Ascending aorta (tissue), 2 donors: ENCODE measurements at regions not wholly inside any gene's neighbourhood (a gene's known extent, or its start where the extent isn't known, plus 50 kb on each side); places are given as distances from the start of the nearest gene placed in this dataset.

Experiments
- DNase-seq, 2 donors: peaks; one replicate each; pipeline ENCODE4 v3.0.0-alpha.2; 2019; ENCODE audit warnings: low spot score in 2 of 2
- H3K27ac ChIP-seq, 2 donors: fragments of 200-600 bp; sonication (generic); one replicate each; pipeline ENCODE4 v1.5.1; 2016 to 2017; ENCODE audit warnings: mild to moderate bottlenecking in 1 of 2
- H3K27me3 ChIP-seq: fragments of 200-600 bp; sonication (generic); one replicate; pipeline ENCODE4 v1.5.1; 2017
- H3K36me3 ChIP-seq, 2 donors: fragments of 200-600 bp; sonication (generic); one replicate each; pipeline ENCODE4 v1.5.1; 2016
- H3K4me1 ChIP-seq, 2 donors: fragments of 200-600 bp; sonication (generic); one replicate each; pipeline ENCODE4 v1.5.1; 2016 to 2017; ENCODE audit warnings: mild to moderate bottlenecking in 1 of 2
- H3K4me3 ChIP-seq, 2 donors: fragments of 200-600 bp; sonication (generic); one replicate each; pipeline ENCODE4 v1.5.1; 2016 to 2017; ENCODE audit warnings: mild to moderate bottlenecking in 1 of 2
- H3K9me3 ChIP-seq, 2 donors: fragments of 200-600 bp; sonication (generic); one replicate each; pipeline ENCODE4 v1.5.1; 2016
- intact Hi-C: fragments of 100-400 bp; cut with DNase I; formaldehyde crosslinking; loops from one replicate; pipeline ENCODE4 v1.15.1; 2023
- TF ChIP-seq, protein P1 (sequence below), 3 experiments: fragments of 200-600 bp in 2 of 3; fragments of 450-650 bp in 1 of 3; sonication (generic) in 2 of 3; IDR thresholded peaks; one replicate each; pipeline ENCODE4 v1.5.1; 2016 to 2019; ENCODE audit warnings: antibody characterized with exemption in 3 of 3, mild to moderate bottlenecking in 1 of 3, moderate library complexity in 1 of 3

DNA sequence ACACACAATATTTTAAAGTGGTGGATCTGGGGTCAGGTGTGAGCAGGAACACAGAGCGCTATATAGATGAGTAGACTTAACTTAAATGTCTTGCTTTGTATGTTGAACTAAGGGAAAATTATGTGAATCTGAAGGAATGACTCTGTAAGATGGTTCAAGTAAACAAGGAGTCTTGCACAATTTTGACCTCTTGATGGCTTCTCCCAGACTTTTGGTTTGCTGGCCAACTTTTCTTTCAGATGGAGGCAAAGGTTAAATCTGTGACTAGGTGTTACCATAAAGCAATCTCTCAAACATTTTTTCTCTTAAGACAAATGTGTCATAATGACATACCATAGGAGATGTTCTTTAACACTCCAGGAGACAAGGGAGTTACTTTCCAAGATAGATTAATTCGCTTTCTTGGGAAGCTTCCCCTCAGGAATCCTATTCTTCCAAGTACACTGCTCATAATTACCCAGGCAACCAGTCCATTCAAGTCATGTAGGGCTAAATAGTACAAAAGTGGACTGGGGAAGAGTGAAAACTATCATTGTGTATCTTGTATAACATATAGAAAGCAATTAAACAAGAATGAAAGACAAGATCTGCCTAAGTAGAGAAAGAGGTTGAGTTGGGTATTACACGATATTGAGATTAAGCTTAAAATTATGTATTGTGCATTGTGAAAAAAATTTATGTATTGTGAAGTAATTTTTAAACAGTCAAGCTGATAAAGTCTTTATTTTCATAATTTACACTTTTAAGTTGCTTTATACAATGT, 60.3 kb upstream of the SLC27A6 start:
- DNase-seq = no peak
- H3K4me3 ChIP-seq = no peak overlapping the region
- H3K27ac ChIP-seq = no peak overlapping the region
- no peaks in the 10 kb centered on the region for H3K36me3 ChIP-seq
- H3K27me3 ChIP-seq = no peaks in the 10 kb centered on the region
- intact Hi-C loops = loop anchor here (5.0 kb wide), 1 partner anchor 862 kb away; no protein-coding TSS in a partner anchor
- TF ChIP-seq, protein P1, sequence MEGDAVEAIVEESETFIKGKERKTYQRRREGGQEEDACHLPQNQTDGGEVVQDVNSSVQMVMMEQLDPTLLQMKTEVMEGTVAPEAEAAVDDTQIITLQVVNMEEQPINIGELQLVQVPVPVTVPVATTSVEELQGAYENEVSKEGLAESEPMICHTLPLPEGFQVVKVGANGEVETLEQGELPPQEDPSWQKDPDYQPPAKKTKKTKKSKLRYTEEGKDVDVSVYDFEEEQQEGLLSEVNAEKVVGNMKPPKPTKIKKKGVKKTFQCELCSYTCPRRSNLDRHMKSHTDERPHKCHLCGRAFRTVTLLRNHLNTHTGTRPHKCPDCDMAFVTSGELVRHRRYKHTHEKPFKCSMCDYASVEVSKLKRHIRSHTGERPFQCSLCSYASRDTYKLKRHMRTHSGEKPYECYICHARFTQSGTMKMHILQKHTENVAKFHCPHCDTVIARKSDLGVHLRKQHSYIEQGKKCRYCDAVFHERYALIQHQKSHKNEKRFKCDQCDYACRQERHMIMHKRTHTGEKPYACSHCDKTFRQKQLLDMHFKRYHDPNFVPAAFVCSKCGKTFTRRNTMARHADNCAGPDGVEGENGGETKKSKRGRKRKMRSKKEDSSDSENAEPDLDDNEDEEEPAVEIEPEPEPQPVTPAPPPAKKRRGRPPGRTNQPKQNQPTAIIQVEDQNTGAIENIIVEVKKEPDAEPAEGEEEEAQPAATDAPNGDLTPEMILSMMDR (IDR thresholded peaks at IDR 0.05) = no peak
- H3K4me1 ChIP-seq = no peaks in the 10 kb centered on the region
- no peaks in the 10 kb centered on the region for H3K9me3 ChIP-seq

DNA sequence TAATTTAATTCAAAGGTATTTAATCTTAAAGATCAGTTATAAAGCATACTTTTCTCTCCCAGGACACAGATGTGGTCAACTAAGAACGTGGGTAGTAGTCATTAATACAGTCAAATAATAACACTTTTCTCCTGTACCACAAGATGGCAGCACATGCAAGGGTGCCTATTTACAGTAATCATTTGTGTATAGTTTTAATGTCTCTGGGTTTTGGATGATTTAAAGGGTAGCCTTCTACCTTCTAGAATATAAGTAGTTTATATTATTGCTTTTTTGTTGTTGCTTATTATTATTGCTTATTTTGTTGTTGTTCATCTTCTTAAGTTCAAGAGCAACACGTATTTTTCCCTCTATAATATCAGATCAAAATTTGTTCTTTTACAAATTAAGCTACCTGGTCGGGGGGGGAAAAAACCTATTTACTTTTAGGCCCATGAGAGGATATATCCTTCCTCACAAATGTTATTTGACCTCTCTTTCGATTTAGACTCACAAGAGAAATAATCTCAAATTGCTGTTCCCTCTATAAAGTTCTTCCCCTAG, 59.6 kb upstream of the SLC27A6 start:
- TF ChIP-seq, protein P1 (IDR thresholded peaks at IDR 0.05) = peak; percentile 44 to 77 (median 52)
- no peaks in the 10 kb centered on the region for H3K36me3 ChIP-seq
- no peaks in the 10 kb centered on the region for H3K27me3 ChIP-seq
- no peak overlapping the region for H3K4me3 ChIP-seq
- H3K27ac ChIP-seq = no peak overlapping the region
- H3K9me3 ChIP-seq = no peaks in the 10 kb centered on the region
- no peaks in the 10 kb centered on the region for H3K4me1 ChIP-seq
- intact Hi-C loops = loop anchor here (5.0 kb wide), 1 partner anchor 862 kb away; no protein-coding TSS in a partner anchor
- no peak for DNase-seq

DNA sequence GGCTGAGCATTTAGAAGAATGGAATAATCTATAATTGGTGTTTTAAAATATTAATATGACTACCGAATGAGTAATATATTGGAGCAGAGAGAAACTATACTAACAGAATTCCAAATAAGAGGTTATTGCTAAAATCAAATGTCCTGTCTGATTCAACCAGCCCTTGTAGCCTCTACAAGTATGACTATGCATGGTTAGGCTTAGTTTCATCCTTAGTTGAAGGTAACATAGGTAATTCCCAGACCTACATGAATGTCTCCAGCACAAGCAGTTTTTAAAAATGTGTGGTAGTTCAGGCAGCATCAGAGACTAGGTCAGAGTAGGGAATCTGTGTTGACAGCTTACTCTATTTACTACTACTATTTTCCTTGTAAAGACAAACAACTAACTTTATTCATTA, 51.7 kb upstream of the SLC27A6 start:
- intact Hi-C loops = no loop called here
- no peak overlapping the region for H3K27ac ChIP-seq
- no peak for DNase-seq
- H3K4me3 ChIP-seq = no peak overlapping the region
- no peaks in the 10 kb centered on the region for H3K9me3 ChIP-seq
- TF ChIP-seq, protein P1 (IDR thresholded peaks at IDR 0.05) = no peak
- no peaks in the 10 kb centered on the region for H3K27me3 ChIP-seq
- no peaks in the 10 kb centered on the region for H3K4me1 ChIP-seq
- H3K36me3 ChIP-seq = no peaks in the 10 kb centered on the region
